GM12892 (cell line): ENCODE measurements at regions not wholly inside any gene's neighbourhood (a gene's known extent, or its start where the extent isn't known, plus 50 kb on each side); places are given as distances from the start of the nearest gene placed in this dataset.

Experiments
- POLR2A ChIP-seq: IDR thresholded peaks from 2 replicates; pipeline ENCODE4 v1.6.1; 2011; ENCODE audit warnings: low read depth, low read length, control low read depth
- POLR2AphosphoS5 ChIP-seq: IDR thresholded peaks from 2 replicates; pipeline ENCODE4 v1.6.1; 2011; ENCODE audit warnings: low read depth, low read length, control low read depth
- TAF1 ChIP-seq: IDR thresholded peaks from 2 replicates; pipeline ENCODE4 v1.6.1; 2011; ENCODE audit warnings: low read depth, mild to moderate bottlenecking, control low read depth, low read length, borderline replicate concordance

- no peak for TF ChIP-seq POLR2A
- no peak for TF ChIP-seq POLR2AphosphoS5
- no peak for TF ChIP-seq TAF1
These were observed 58.0 kb upstream of the ITPRID1 start for GRCh38 chr7:31455844-31456243.
